Gastroesophageal sphincter (tissue), 4 donors: ENCODE measurements at regions not wholly inside any gene's neighbourhood (a gene's known extent, or its start where the extent isn't known, plus 50 kb on each side); places are given as distances from the start of the nearest gene placed in this dataset.

ENCODE experiments used
- ATAC-seq: fragments of 150-250 bp; one replicate; pipeline ENCODE4 v1.9.1; 2016; ENCODE audit warnings: mild to moderate bottlenecking, moderate library complexity
- H3K27ac ChIP-seq, 4 donors: fragments of 200-600 bp; sonication (generic) in 3 of 4; 1 replicate in 3 of 4; 2 replicates in 1 of 4; pipeline ENCODE4 v1.5.1; 2016 to 2019
- H3K27me3 ChIP-seq: fragments of 200-600 bp; sonication (generic); one replicate; pipeline ENCODE4 v1.5.1; 2019
- H3K36me3 ChIP-seq, 2 donors: fragments of 200-600 bp; sonication (generic); one replicate each; pipeline ENCODE4 v1.5.1; 2019; ENCODE audit warnings: control low read depth in 1 of 2
- H3K4me1 ChIP-seq, 3 donors: fragments of 200-600 bp; sonication (generic); 1 replicate in 2 of 3; 2 replicates in 1 of 3; pipeline ENCODE4 v1.5.1; 2016 to 2019; ENCODE audit warnings: control low read depth in 2 of 3
- H3K4me3 ChIP-seq, 2 donors: fragments of 200-600 bp; sonication (generic); one replicate each; pipeline ENCODE4 v1.5.1; 2019; ENCODE audit warnings: mild to moderate bottlenecking in 1 of 2, moderate library complexity in 1 of 2
- H3K9me3 ChIP-seq, 3 donors: fragments of 200-600 bp; sonication (generic); one replicate each; pipeline ENCODE4 v1.5.1; 2017 to 2019; ENCODE audit warnings: control low read depth in 2 of 3
- CTCF ChIP-seq, 4 experiments: fragments of 200-600 bp in 2 of 4; fragments of 450-650 bp in 2 of 4; sonication (generic) in 1 of 4; IDR thresholded peaks; one replicate each; pipeline ENCODE4 v1.5.1; 2017 to 2019; ENCODE audit warnings: antibody characterized with exemption in 4 of 4, mild to moderate bottlenecking in 2 of 4, moderate library complexity in 2 of 4
- EP300 ChIP-seq: sonication (generic); formaldehyde crosslinking; IDR thresholded peaks from one replicate; pipeline ENCODE4 v1.6.1; 2017; ENCODE audit warnings: antibody characterized with exemption, mild to moderate bottlenecking
- POLR2A ChIP-seq, 2 donors: fragments of 450-650 bp; IDR thresholded peaks; one replicate each; pipeline ENCODE4 v1.6.1; 2017; ENCODE audit warnings: antibody characterized with exemption in 2 of 2, mild to moderate bottlenecking in 2 of 2, moderate library complexity in 1 of 2
- POLR2AphosphoS5 ChIP-seq: sonication (generic); formaldehyde crosslinking; IDR thresholded peaks from one replicate; pipeline ENCODE4 v1.6.1; 2017; ENCODE audit warnings: antibody characterized with exemption
- WGBS, 2 donors: methylation state at CpG; one replicate each; pipeline ENCODE4 v1.1.5; 2018; ENCODE audit warnings: low coverage in 1 of 2; 5-methylcytosine and 5-hydroxymethylcytosine counted together

- no peak for ATAC-seq
- no peak overlapping the region for H3K27ac ChIP-seq
- no peaks in the 10 kb centered on the region for H3K9me3 ChIP-seq
- no peak overlapping the region for H3K4me3 ChIP-seq
- WGBS, 2 donors = 71 to 85% methylated on average over 1 to 4 of the region's 5 CpGs
- H3K27me3 ChIP-seq = no peaks in the 10 kb centered on the region
- no peak for TF ChIP-seq CTCF (IDR thresholded peaks at IDR 0.05)
- TF ChIP-seq EP300 = no peak
- no peak for TF ChIP-seq POLR2AphosphoS5
- no peak for TF ChIP-seq POLR2A (IDR thresholded peaks at IDR 0.05)
- H3K36me3 ChIP-seq = no peaks in the 10 kb centered on the region
- no peaks in the 10 kb centered on the region for H3K4me1 ChIP-seq
These were observed 393.2 kb downstream of the BCOR start for GRCh38 chrX:39704590-39704989.

GRCh38 chrX:39705290-39705689 is 392.5 kb downstream of the BCOR start:
- H3K27me3 ChIP-seq = no peaks in the 10 kb centered on the region
- no peaks in the 10 kb centered on the region for H3K36me3 ChIP-seq
- no peaks in the 10 kb centered on the region for H3K9me3 ChIP-seq
- TF ChIP-seq CTCF (IDR thresholded peaks at IDR 0.05) (peak; percentile 19 to 47 (median 44)), POLR2A (IDR thresholded peaks at IDR 0.05) (no peak), POLR2AphosphoS5 (peak; percentile 58), EP300 (no peak)
- no peak overlapping the region for H3K4me3 ChIP-seq
- H3K4me1 ChIP-seq = no peaks in the 10 kb centered on the region
- 0 to 20% methylated on average over 1 of the region's 2 CpGs for WGBS, 2 donors
- ATAC-seq = peak; percentile 89
- no peak overlapping the region for H3K27ac ChIP-seq

GRCh38 chrX:39709364-39709763 is 388.4 kb downstream of the BCOR start:
- no CpG with 5 or more reads among the region's 1 CpG for WGBS, 2 donors
- ATAC-seq = no peak
- Histone ChIP-seq H3K36me3 (no peaks in the 10 kb centered on the region), H3K4me3 (no peak overlapping the region), H3K27me3 (no peaks in the 10 kb centered on the region), H3K4me1 (no peaks in the 10 kb centered on the region), H3K27ac (no peak overlapping the region), H3K9me3 (no peaks in the 10 kb centered on the region)
- TF ChIP-seq POLR2A (IDR thresholded peaks at IDR 0.05) (no peak), EP300 (no peak), CTCF (IDR thresholded peaks at IDR 0.05) (no peak), POLR2AphosphoS5 (no peak)

- 75 to 100% methylated on average over 1 to 2 of the region's 2 CpGs for WGBS, 2 donors
- Histone ChIP-seq H3K9me3 (no peaks in the 10 kb centered on the region), H3K27ac (no peak overlapping the region), H3K4me3 (no peak overlapping the region), H3K27me3 (no peaks in the 10 kb centered on the region), H3K4me1 (no peaks in the 10 kb centered on the region), H3K36me3 (no peaks in the 10 kb centered on the region)
- ATAC-seq = no peak
- no peak for TF ChIP-seq POLR2AphosphoS5
- TF ChIP-seq POLR2A (IDR thresholded peaks at IDR 0.05) = no peak
- no peak for TF ChIP-seq CTCF (IDR thresholded peaks at IDR 0.05)
These were observed 387.9 kb downstream of the BCOR start for GRCh38 chrX:39709812-39710211.

- H3K4me3 ChIP-seq = no peak overlapping the region
- no peak for TF ChIP-seq POLR2A (IDR thresholded peaks at IDR 0.05)
- no peak for TF ChIP-seq CTCF (IDR thresholded peaks at IDR 0.05)
- no peak for TF ChIP-seq EP300
- TF ChIP-seq POLR2AphosphoS5 = no peak
- H3K27me3 ChIP-seq = no peaks in the 10 kb centered on the region
- no peak for ATAC-seq
- no peaks in the 10 kb centered on the region for H3K36me3 ChIP-seq
- no peak overlapping the region for H3K27ac ChIP-seq
- no peaks in the 10 kb centered on the region for H3K4me1 ChIP-seq
- no peaks in the 10 kb centered on the region for H3K9me3 ChIP-seq
- WGBS, 2 donors = 67% methylated on average over 1 of the region's 1 CpG; no CpG with 5 or more reads in 1 of the 2 donors
These were observed 387.0 kb downstream of the BCOR start for GRCh38 chrX:39710776-39711175.
